Activated CD4-positive, CD25-positive, alpha-beta regulatory T cell treated with anti-CD3 and anti-CD28 coated beads, Interleukin-2, amount 50 U/mL, for 24 hours (primary cell): ENCODE measurements at regions not wholly inside any gene's neighbourhood (a gene's known extent, or its start where the extent isn't known, plus 50 kb on each side); places are given as distances from the start of the nearest gene placed in this dataset.
"Not testable (repeated sequence)": the region's sequence is repeated elsewhere in the genome, so short reads cannot be mapped to it uniquely, and the experiment has no call there.

ENCODE experiments used
- ATAC-seq, 2 donors: fragments of 150-1000 bp; cut with Tn5 transposase; one replicate each; pipeline ENCODE4 v1.10.0; 2021; ENCODE audit warnings: mild to moderate bottlenecking in 1 of 2, moderate library complexity in 1 of 2

GRCh38 chr2:36052819-36053218 lies 302.8 kb upstream of the CRIM1 start:
- no peak for ATAC-seq

- ATAC-seq: no peak
These were observed 311.2 kb upstream of the CRIM1 start for GRCh38 chr2:36044411-36044810.

- ATAC-seq: no peak
These were observed 320.4 kb upstream of the CRIM1 start for GRCh38 chr2:36035137-36035536.

- ATAC-seq: no peak
These were observed 323.5 kb upstream of the CRIM1 start for GRCh38 chr2:36032046-36032445.

GRCh38 chr2:36031471-36031870 lies 324.1 kb upstream of the CRIM1 start:
- no peak for ATAC-seq

- no peak for ATAC-seq
These were observed 328.0 kb upstream of the CRIM1 start for GRCh38 chr2:36027616-36028015.

GRCh38 chr2:36013064-36013463 lies 342.5 kb upstream of the CRIM1 start:
- ATAC-seq: no peak

- ATAC-seq: no peak
These were observed 349.1 kb upstream of the CRIM1 start for GRCh38 chr2:36006444-36006843.

- no peak for ATAC-seq
These were observed 352.6 kb upstream of the CRIM1 start for GRCh38 chr2:36002941-36003340.

- ATAC-seq: peak; percentile 88 to 94
These were observed 358.1 kb upstream of the CRIM1 start for GRCh38 chr2:35997488-35997887.

GRCh38 chr2:35989503-35989902 lies 366.1 kb upstream of the CRIM1 start:
- ATAC-seq: no peak

- ATAC-seq: no peak
These were observed 366.5 kb upstream of the CRIM1 start for GRCh38 chr2:35989040-35989439.

- peak in 1 of 2 donors; percentile 17 for ATAC-seq
These were observed 368.7 kb upstream of the CRIM1 start for GRCh38 chr2:35986871-35987270.

- peak; percentile 48 to 68 for ATAC-seq
These were observed 377.4 kb upstream of the CRIM1 start for GRCh38 chr2:35978218-35978617.

- no peak for ATAC-seq
These were observed 379.0 kb upstream of the CRIM1 start for GRCh38 chr2:35976611-35977010.

- ATAC-seq: no peak
These were observed 381.8 kb upstream of the CRIM1 start for GRCh38 chr2:35973737-35974132.

- peak in 1 of 2 donors; percentile 53 for ATAC-seq
These were observed 382.3 kb upstream of the CRIM1 start for GRCh38 chr2:35973132-35973736.

GRCh38 chr2:35963824-35964223 lies 391.8 kb upstream of the CRIM1 start:
- no peak for ATAC-seq

GRCh38 chr2:35963357-35963756 lies 392.2 kb upstream of the CRIM1 start:
- ATAC-seq: no peak

- no peak for ATAC-seq
These were observed 392.9 kb upstream of the CRIM1 start for GRCh38 chr2:35962585-35963146.

- no peak for ATAC-seq
These were observed 395.0 kb upstream of the CRIM1 start for GRCh38 chr2:35960596-35960995.

GRCh38 chr2:35957053-35957452 lies 398.5 kb upstream of the CRIM1 start:
- not testable (repeated sequence) for ATAC-seq

GRCh38 chr2:35946478-35946877 lies 409.1 kb upstream of the CRIM1 start:
- ATAC-seq: no peak

- no peak for ATAC-seq
These were observed 416.7 kb upstream of the CRIM1 start for GRCh38 chr2:35938838-35939237.

GRCh38 chr2:35933031-35933430 lies 422.5 kb upstream of the CRIM1 start:
- ATAC-seq: no peak
